H9 (cell line): ENCODE measurements at regions not wholly inside any gene's neighbourhood (a gene's known extent, or its start where the extent isn't known, plus 50 kb on each side); places are given as distances from the start of the nearest gene placed in this dataset.

Experiments
- DNase-seq: peaks from one replicate; pipeline ENCODE4 v3.0.0-alpha.2; 2017
- H2AFZ ChIP-seq: one replicate; pipeline ENCODE4 v1.6.1; 2013; ENCODE audit warnings: mild to moderate bottlenecking, low read length, control low read depth, moderate library complexity
- H2AK5ac ChIP-seq: 2 replicates; pipeline ENCODE4 v1.6.1; 2013; ENCODE audit warnings: low read length, control low read depth, mixed read lengths; ENCODE audit not compliant: insufficient read length
- H2BK120ac ChIP-seq: one replicate; pipeline ENCODE4 v1.6.1; 2013; ENCODE audit warnings: low read depth, mild to moderate bottlenecking, low read length, control low read depth, inconsistent platforms; ENCODE audit not compliant: poor library complexity, severe bottlenecking
- H2BK12ac ChIP-seq: 2 replicates; pipeline ENCODE4 v1.6.1; 2013; ENCODE audit warnings: low read length, control low read depth, mixed read lengths, low read depth; ENCODE audit not compliant: insufficient read length
- H2BK15ac ChIP-seq: 2 replicates; pipeline ENCODE4 v1.6.1; 2013; ENCODE audit warnings: low read depth, low read length, control low read depth
- H2BK20ac ChIP-seq: one replicate; pipeline ENCODE4 v1.6.1; 2013; ENCODE audit warnings: low read depth, mild to moderate bottlenecking, low read length, control low read depth, inconsistent platforms; ENCODE audit not compliant: poor library complexity, severe bottlenecking
- H2BK5ac ChIP-seq: 2 replicates; pipeline ENCODE4 v1.6.1; 2013; ENCODE audit warnings: low read length, control low read depth, mixed read lengths; ENCODE audit not compliant: insufficient read length
- H3K14ac ChIP-seq: 2 replicates; pipeline ENCODE4 v1.6.1; 2013; ENCODE audit warnings: low read length, control low read depth; ENCODE audit not compliant: insufficient read depth
- H3K18ac ChIP-seq: 2 replicates; pipeline ENCODE4 v1.6.1; 2013; ENCODE audit warnings: low read depth, mild to moderate bottlenecking, mixed read lengths, low read length, control low read depth; ENCODE audit not compliant: insufficient read length
- H3K23ac ChIP-seq: 2 replicates; pipeline ENCODE4 v1.6.1; 2013; ENCODE audit warnings: low read length, control low read depth, mixed read lengths, low read depth; ENCODE audit not compliant: insufficient read length
- H3K23me2 ChIP-seq: 2 replicates; pipeline ENCODE4 v1.6.1; 2013; ENCODE audit warnings: low read depth, mild to moderate bottlenecking, mixed read lengths, low read length, control low read depth; ENCODE audit not compliant: insufficient read length, poor library complexity, severe bottlenecking
- H3K27ac ChIP-seq: 2 replicates; pipeline ENCODE4 v1.5.1; 2013; ENCODE audit warnings: low read length, control low read depth, mixed read lengths, low read depth; ENCODE audit not compliant: insufficient read length
- H3K27me3 ChIP-seq: 2 replicates; pipeline ENCODE4 v1.6.1; 2013; ENCODE audit warnings: low read length, control low read depth, inconsistent platforms; ENCODE audit not compliant: insufficient read depth
- H3K4ac ChIP-seq: 2 replicates; pipeline ENCODE4 v1.6.1; 2013; ENCODE audit warnings: low read depth, mild to moderate bottlenecking, control low read depth, inconsistent platforms, low read length, moderate library complexity
- H3K4me1 ChIP-seq: 2 replicates; pipeline ENCODE4 v1.6.1; 2013; ENCODE audit warnings: low read length, control low read depth, inconsistent platforms; ENCODE audit not compliant: insufficient read depth
- H3K4me2 ChIP-seq: 2 replicates; pipeline ENCODE4 v1.6.1; 2013; ENCODE audit warnings: low read length, control low read depth, mixed read lengths; ENCODE audit not compliant: insufficient read length, insufficient read depth
- H3K56ac ChIP-seq: 2 replicates; pipeline ENCODE4 v1.6.1; 2013; ENCODE audit warnings: low read depth, mild to moderate bottlenecking, mixed read lengths, low read length, control low read depth; ENCODE audit not compliant: insufficient read length
- H3K79me1 ChIP-seq: 2 replicates; pipeline ENCODE4 v1.6.1; 2013; ENCODE audit warnings: low read depth, mild to moderate bottlenecking, moderate library complexity, low read length, control low read depth, inconsistent platforms; ENCODE audit not compliant: insufficient read depth, poor library complexity, severe bottlenecking
- H3K79me2 ChIP-seq: 2 replicates; pipeline ENCODE4 v1.6.1; 2013; ENCODE audit warnings: low read length, control low read depth, inconsistent platforms; ENCODE audit not compliant: insufficient read depth
- H3K9ac ChIP-seq: 2 replicates; pipeline ENCODE4 v1.6.1; 2013; ENCODE audit warnings: low read length, control low read depth, mixed read lengths; ENCODE audit not compliant: insufficient read length; ENCODE audit errors: extremely low read depth
- H3K9me3 ChIP-seq: one replicate; pipeline ENCODE4 v1.6.1; 2013; ENCODE audit warnings: low read depth, low read length, inconsistent platforms; ENCODE audit not compliant: control insufficient read depth
- H3T11ph ChIP-seq: one replicate; pipeline ENCODE4 v1.6.1; 2013; ENCODE audit warnings: mild to moderate bottlenecking, low read length, control low read depth, inconsistent platforms
- H4K20me1 ChIP-seq: one replicate; pipeline ENCODE4 v1.6.1; 2013; ENCODE audit not compliant: control insufficient read depth, insufficient read length, insufficient read depth
- H4K5ac ChIP-seq: 2 replicates; pipeline ENCODE4 v1.6.1; 2013; ENCODE audit warnings: low read depth, mild to moderate bottlenecking, mixed read lengths, low read length, control low read depth; ENCODE audit not compliant: insufficient read length
- H4K8ac ChIP-seq: replicated peaks from 2 replicates; pipeline ENCODE4 v1.6.1; 2013; ENCODE audit warnings: low read length, control low read depth, mixed read lengths, low read depth; ENCODE audit not compliant: insufficient read length
- H4K91ac ChIP-seq: 2 replicates; pipeline ENCODE4 v1.6.1; 2013; ENCODE audit warnings: low read depth, mild to moderate bottlenecking, moderate library complexity, mixed read lengths, low read length, control low read depth; ENCODE audit not compliant: insufficient read length
- H3K27ac Mint-ChIP-seq, 3 experiments: 2 replicates in 2 of 3; 3 replicates in 1 of 3; pipeline ENCODE4 v1.8.0; 2020 to 2021; ENCODE audit warnings: mixed read lengths in 3 of 3, mild to moderate bottlenecking in 1 of 3, moderate library complexity in 1 of 3
- H3K27me3 Mint-ChIP-seq: 2 replicates; pipeline ENCODE4 v1.8.0; 2021; ENCODE audit warnings: low read depth, mild to moderate bottlenecking, moderate library complexity, mixed read lengths
- H3K36me3 Mint-ChIP-seq, 3 experiments: 2 replicates in 2 of 3; 3 replicates in 1 of 3; pipeline ENCODE4 v1.8.0; 2020 to 2021; ENCODE audit warnings: low read depth in 3 of 3, mixed read lengths in 3 of 3; ENCODE audit not compliant: insufficient read depth in 1 of 3
- H3K4me1 Mint-ChIP-seq, 2 experiments: 2 replicates each; pipeline ENCODE4 v1.8.0; 2020; ENCODE audit warnings: mixed read lengths in 2 of 2
- H3K4me3 Mint-ChIP-seq, 2 experiments: 2 replicates in 1 of 2; 3 replicates in 1 of 2; pipeline ENCODE4 v1.8.0; 2020 to 2021; ENCODE audit warnings: mild to moderate bottlenecking in 2 of 2, mixed read lengths in 2 of 2, moderate library complexity in 1 of 2
- H3K9me3 Mint-ChIP-seq, 2 experiments: 2 replicates in 1 of 2; 3 replicates in 1 of 2; pipeline ENCODE4 v1.8.0; 2020; ENCODE audit warnings: mild to moderate bottlenecking in 2 of 2, mixed read lengths in 2 of 2, moderate library complexity in 1 of 2
- WGBS: extraction: QIAGEN DNeasy Blood & Tissue Kit; methylation state at CpG from one replicate; pipeline ENCODE4 v1.1.7; 2013; ENCODE audit warnings: missing lambda C conversion rate, low lambda C conversion rate, mixed read lengths; ENCODE audit not compliant: insufficient read length; ENCODE audit errors: extremely low coverage; 5-methylcytosine and 5-hydroxymethylcytosine counted together
- TF ChIP-seq, protein P1 (sequence below): fragments of 200-600 bp; sonication (generic); conservative IDR thresholded peaks from 3 replicates; pipeline ENCODE4 v1.8.0; 2021; ENCODE audit warnings: antibody characterized with exemption, mild to moderate bottlenecking

DNA sequence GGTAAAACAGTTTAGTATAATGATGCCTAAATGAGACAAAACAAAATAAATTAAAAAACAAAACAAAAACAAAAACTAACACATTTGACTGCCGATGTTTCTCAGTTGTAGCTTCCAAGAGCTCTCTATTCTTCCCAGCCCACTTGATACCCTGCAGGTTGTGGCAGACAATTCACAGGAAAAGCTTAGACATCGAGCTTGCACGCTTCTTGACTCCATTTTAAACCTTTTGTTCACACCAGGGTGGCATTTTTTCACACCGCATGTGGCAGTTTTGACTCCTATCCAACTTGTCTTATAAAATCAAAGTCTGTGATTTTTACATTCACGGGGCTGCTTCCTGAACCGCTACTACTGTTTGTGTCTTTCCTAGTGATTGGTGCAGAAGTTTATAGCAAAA lies 575.9 kb downstream of the USP25 start:
- 0 out of 7 replicates have a peak overlapping the region, but pooled peaks of 1 of the 3 experiments have one; percentile 45 for H3K27ac Mint-ChIP-seq
- Histone ChIP-seq H3K18ac (no peak overlapping the region), H2BK5ac (no peak overlapping the region), H3K27ac (no peak overlapping the region), H3T11ph (no peak overlapping the region), H3K79me2 (no peaks in the 10 kb centered on the region), H3K9ac (no peak overlapping the region), H3K14ac (no peak overlapping the region), H3K79me1 (no peaks in the 10 kb centered on the region), H2BK12ac (no peak overlapping the region), H2AK5ac (no peak overlapping the region), H3K4ac (no peak overlapping the region), H4K5ac (no peak overlapping the region), H4K8ac (no peak overlapping the region), H3K27me3 (no peaks in the 10 kb centered on the region), H3K23me2 (no peaks in the 10 kb centered on the region), H4K91ac (no peak overlapping the region), H3K9me3 (no peaks in the 10 kb centered on the region), H2BK120ac (no peak overlapping the region), H3K56ac (no peak overlapping the region), H3K4me2 (no peak overlapping the region), H2AFZ (peak overlapping the region; percentile 87), H2BK15ac (no peak overlapping the region), H3K23ac (no peak overlapping the region), H4K20me1 (no peaks in the 10 kb centered on the region), H3K4me1 (no peaks in the 10 kb centered on the region), H2BK20ac (no peak overlapping the region)
- peaks cover 5 to 8% of the 10 kb centered on the region in 2 experiments for H3K4me1 Mint-ChIP-seq
- no peaks in the 10 kb centered on the region for H3K9me3 Mint-ChIP-seq
- H3K36me3 Mint-ChIP-seq, result no peaks in the 10 kb centered on the region
- TF ChIP-seq, protein P1, sequence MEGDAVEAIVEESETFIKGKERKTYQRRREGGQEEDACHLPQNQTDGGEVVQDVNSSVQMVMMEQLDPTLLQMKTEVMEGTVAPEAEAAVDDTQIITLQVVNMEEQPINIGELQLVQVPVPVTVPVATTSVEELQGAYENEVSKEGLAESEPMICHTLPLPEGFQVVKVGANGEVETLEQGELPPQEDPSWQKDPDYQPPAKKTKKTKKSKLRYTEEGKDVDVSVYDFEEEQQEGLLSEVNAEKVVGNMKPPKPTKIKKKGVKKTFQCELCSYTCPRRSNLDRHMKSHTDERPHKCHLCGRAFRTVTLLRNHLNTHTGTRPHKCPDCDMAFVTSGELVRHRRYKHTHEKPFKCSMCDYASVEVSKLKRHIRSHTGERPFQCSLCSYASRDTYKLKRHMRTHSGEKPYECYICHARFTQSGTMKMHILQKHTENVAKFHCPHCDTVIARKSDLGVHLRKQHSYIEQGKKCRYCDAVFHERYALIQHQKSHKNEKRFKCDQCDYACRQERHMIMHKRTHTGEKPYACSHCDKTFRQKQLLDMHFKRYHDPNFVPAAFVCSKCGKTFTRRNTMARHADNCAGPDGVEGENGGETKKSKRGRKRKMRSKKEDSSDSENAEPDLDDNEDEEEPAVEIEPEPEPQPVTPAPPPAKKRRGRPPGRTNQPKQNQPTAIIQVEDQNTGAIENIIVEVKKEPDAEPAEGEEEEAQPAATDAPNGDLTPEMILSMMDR, result no peak
- no peaks in the 10 kb centered on the region for H3K27me3 Mint-ChIP-seq
- no peak for DNase-seq
- H3K4me3 Mint-ChIP-seq, result no peak overlapping the region
- WGBS, result no CpG with 5 or more reads among the region's 6 CpGs
